ENCODE measurements at regions not wholly inside any gene's neighbourhood (a gene's known extent, or its start where the extent isn't known, plus 50 kb on each side); places are given as distances from the start of the nearest gene placed in this dataset.

DNA sequence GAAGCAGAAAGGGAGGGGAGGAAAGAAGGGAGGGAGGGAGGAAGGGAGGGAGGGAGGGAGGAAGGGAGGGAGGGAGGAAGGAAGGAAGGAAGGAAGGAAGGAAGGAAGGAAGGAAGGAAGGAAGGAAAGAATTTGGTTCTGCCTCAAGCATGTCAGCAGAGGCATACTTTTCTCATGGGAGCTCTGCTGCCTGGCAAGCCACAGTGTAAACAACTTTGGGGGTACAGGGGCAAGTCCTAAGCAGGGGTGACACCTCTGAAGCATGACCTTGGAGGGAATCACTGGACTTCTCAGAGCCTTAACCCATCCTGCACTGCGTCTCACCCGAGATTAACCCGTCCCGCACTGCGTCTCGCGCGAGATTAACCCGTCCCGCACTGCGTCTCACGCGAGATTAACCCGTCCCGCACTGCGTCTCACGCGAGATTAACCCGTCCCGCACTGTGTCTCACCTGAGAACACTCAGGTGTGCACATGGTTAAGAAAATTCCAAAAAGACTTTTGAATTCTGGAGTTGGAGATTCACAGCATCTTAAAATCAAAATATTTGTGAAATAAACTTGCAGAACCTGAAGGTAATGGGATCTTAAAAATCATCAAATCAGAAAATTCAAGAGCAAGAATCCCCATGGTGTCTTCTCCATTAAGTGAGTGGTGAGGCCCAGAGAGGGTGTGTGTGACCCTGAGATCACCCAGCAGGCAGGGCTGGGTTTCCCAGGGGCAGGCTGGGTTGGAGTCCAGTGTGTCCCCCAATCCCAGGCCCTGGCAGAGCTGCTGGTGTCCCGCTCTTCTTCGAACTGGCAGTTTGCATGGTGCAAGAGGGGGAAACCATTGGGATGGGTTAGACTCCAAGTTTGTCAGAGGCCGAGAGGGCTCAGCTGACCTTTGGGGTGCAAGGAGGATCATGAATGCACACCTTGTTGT lies 190.4 kb downstream of the MN1 start:
- H3K27me3 ChIP-seq (replicated peaks; ENCODE audit: insufficient read depth) = no peaks in the 10 kb centered on the region
- H3K27ac ChIP-seq = no peak overlapping the region
- TF ChIP-seq POLR2A (IDR thresholded peaks at IDR 0.05) = no peak
- TF ChIP-seq POLR2AphosphoS5 (IDR thresholded peaks at IDR 0.05) = no peak
- TF ChIP-seq, protein P1, sequence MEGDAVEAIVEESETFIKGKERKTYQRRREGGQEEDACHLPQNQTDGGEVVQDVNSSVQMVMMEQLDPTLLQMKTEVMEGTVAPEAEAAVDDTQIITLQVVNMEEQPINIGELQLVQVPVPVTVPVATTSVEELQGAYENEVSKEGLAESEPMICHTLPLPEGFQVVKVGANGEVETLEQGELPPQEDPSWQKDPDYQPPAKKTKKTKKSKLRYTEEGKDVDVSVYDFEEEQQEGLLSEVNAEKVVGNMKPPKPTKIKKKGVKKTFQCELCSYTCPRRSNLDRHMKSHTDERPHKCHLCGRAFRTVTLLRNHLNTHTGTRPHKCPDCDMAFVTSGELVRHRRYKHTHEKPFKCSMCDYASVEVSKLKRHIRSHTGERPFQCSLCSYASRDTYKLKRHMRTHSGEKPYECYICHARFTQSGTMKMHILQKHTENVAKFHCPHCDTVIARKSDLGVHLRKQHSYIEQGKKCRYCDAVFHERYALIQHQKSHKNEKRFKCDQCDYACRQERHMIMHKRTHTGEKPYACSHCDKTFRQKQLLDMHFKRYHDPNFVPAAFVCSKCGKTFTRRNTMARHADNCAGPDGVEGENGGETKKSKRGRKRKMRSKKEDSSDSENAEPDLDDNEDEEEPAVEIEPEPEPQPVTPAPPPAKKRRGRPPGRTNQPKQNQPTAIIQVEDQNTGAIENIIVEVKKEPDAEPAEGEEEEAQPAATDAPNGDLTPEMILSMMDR (IDR thresholded peaks at IDR 0.05) = no peak
- H3K9me3 ChIP-seq = no peaks in the 10 kb centered on the region
- intact Hi-C loops (cut with DNase I) = no loop called here
- no peak overlapping the region for H3K4me3 ChIP-seq
- H3K36me3 ChIP-seq = no peaks in the 10 kb centered on the region
- no peak for DNase-seq (ENCODE audit: low spot score)
- H3K4me1 ChIP-seq (replicated peaks) = no peaks in the 10 kb centered on the region
- 93% methylated on average over 23 of the region's 23 CpGs for WGBS

DNA sequence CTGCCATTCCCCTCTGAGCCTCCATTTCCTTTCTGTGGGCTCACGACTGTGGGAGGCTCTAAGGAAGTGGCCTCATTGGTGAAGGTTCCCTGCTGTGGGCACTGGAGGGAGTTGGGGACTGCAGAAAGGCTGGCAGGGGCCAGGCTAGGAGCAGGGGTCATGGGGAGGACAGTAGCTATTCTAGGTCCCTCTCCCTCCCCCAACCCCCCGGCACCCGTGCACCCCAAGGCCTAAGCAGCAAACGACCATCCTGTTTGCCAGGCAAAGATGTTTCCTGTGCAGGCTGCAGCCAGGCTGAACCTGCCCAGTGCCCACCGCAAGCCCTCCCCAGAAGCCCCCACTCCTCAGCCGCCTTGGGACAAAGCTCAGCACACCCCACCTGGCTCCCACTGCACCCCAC lies 189.4 kb downstream of the MN1 start:
- Histone ChIP-seq H3K36me3 (no peaks in the 10 kb centered on the region), H3K9me3 (no peaks in the 10 kb centered on the region), H3K4me1 (replicated peaks) (no peaks in the 10 kb centered on the region), H3K27ac (no peak overlapping the region), H3K27me3 (replicated peaks; ENCODE audit: insufficient read depth) (no peaks in the 10 kb centered on the region), H3K4me3 (no peak overlapping the region)
- DNase-seq (ENCODE audit: low spot score) = no peak
- intact Hi-C loops (cut with DNase I) = no loop called here
- TF ChIP-seq POLR2A (IDR thresholded peaks at IDR 0.05) = no peak
- TF ChIP-seq, protein P1 (IDR thresholded peaks at IDR 0.05) = no peak
- TF ChIP-seq POLR2AphosphoS5 (IDR thresholded peaks at IDR 0.05) = no peak
- WGBS = 82% methylated on average over 6 of the region's 6 CpGs

DNA sequence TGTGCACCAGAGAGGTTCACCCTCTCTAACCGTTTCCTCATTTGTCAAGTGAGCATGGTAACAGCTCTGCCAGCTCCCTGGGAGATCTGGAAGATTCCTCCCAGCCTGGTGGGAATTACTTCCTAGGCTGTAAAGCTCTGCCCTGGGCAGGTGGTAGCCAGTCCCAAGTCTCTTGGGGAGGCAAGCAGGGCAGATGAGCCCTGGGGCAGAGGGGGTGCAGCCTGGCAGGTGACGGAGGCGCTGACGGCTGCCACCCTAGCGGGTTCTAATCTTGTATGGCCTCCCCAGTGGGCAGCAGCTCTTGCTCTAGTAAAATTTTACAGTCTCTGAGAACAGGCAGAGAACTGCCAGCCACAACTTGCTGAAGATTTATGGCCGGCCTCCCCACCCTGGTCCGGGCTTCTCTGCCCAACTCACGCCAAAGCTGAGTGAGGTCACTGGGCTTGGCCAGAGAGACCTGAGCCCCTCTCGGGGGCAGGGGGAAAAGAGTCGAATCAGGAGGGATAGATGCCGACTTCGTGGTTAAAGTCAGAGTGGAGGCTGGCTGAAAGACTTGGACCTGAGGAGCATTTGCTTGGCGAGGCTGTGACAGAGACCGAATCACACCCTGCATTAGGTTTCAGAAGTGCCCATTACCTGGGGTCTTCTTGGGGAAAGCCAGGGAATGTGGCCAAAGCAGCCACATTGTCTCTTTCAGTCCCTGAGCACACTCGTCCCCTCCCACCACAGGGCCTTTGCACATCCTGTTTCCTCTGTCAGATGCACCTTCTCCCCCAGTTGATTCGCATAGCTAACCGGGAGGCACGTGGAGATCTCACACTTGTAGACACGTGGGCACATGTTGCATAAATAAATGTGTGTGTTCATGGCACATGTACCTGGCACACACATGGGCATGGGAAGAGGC lies 188.2 kb downstream of the MN1 start:
- no peak overlapping the region for H3K27ac ChIP-seq
- 30% methylated on average over 15 of the region's 19 CpGs for WGBS
- no peak overlapping the region for H3K4me3 ChIP-seq
- H3K27me3 ChIP-seq (replicated peaks; ENCODE audit: insufficient read depth) = no peaks in the 10 kb centered on the region
- H3K4me1 ChIP-seq (replicated peaks) = no peaks in the 10 kb centered on the region
- TF ChIP-seq POLR2A (IDR thresholded peaks at IDR 0.05) (no peak), POLR2AphosphoS5 (IDR thresholded peaks at IDR 0.05) (no peak)
- TF ChIP-seq, protein P1 (IDR thresholded peaks at IDR 0.05) = no peak
- H3K9me3 ChIP-seq = no peaks in the 10 kb centered on the region
- DNase-seq (ENCODE audit: low spot score) = no peak
- no peaks in the 10 kb centered on the region for H3K36me3 ChIP-seq
- intact Hi-C loops (cut with DNase I) = no loop called here

DNA sequence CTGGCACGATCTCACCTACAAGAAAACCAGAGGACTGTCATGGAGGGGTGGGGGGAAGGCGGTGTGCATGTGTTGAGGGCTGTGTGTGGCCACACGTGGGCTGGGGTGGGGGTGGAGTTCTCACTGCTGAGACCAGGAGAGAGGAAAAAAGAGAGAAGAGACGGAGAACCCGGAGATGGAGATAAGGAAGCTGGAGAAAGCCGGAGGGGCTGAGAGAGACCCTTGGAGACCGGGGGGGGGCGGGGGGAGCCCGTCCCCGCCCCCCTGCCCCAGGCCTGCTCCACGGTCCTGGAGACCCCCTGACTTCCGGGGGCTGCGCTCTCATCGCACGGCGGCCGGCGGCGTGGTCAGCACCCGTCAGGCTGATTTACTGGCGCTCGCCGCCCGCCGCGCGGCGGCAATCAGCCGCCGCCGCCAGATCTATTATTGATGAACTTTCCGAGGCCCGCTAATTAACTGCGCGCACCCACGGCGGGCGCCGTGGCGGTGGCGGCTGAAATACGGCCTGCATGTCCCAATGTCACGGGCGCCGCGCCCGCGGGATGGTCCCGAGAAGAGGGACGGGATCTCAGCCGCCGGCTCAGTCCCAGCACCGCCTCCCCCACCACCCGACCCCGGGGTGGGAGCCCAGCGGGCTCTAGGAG lies 187.4 kb downstream of the MN1 start:
- no peaks in the 10 kb centered on the region for H3K4me1 ChIP-seq (replicated peaks)
- intact Hi-C loops (cut with DNase I) = no loop called here
- no peak overlapping the region for H3K27ac ChIP-seq
- H3K27me3 ChIP-seq (replicated peaks; ENCODE audit: insufficient read depth) = no peaks in the 10 kb centered on the region
- H3K4me3 ChIP-seq = peak overlapping the region; percentile 15 to 22
- H3K36me3 ChIP-seq = no peaks in the 10 kb centered on the region
- WGBS = 17% methylated on average over 28 of the region's 56 CpGs
- no peak for DNase-seq (ENCODE audit: low spot score)
- no peak for TF ChIP-seq POLR2AphosphoS5 (IDR thresholded peaks at IDR 0.05)
- no peak for TF ChIP-seq POLR2A (IDR thresholded peaks at IDR 0.05)
- TF ChIP-seq, protein P1 (IDR thresholded peaks at IDR 0.05) = no peak
- H3K9me3 ChIP-seq = no peaks in the 10 kb centered on the region

Data from prostate gland (tissue), 2 donors.